Mucosa of descending colon (tissue), 3 donors: ENCODE measurements at regions not wholly inside any gene's neighbourhood (a gene's known extent, or its start where the extent isn't known, plus 50 kb on each side); places are given as distances from the start of the nearest gene placed in this dataset.

Experiments
- ATAC-seq: fragments of 200-7000 bp; cut with Tn5 transposase; one replicate; pipeline ENCODE4 v1.9.1; 2020; ENCODE audit warnings: mild to moderate bottlenecking, moderate library complexity
- DNase-seq, 3 donors: peaks; one replicate each; pipeline ENCODE4 v3.0.0-alpha.2; 2020
- H3K36me3 ChIP-seq: fragments of 200-600 bp; one replicate; pipeline ENCODE4 v1.8.0; 2021; ENCODE audit warnings: low read depth, mild to moderate bottlenecking
- H3K4me1 ChIP-seq: fragments of 200-600 bp; one replicate; pipeline ENCODE4 v1.8.0; 2021; ENCODE audit warnings: low read depth, mild to moderate bottlenecking
- H3K4me3 ChIP-seq: fragments of 200-600 bp; one replicate; pipeline ENCODE4 v1.8.0; 2021; ENCODE audit warnings: mild to moderate bottlenecking
- H3K9me3 ChIP-seq: fragments of 200-600 bp; one replicate; pipeline ENCODE4 v1.8.0; 2021; ENCODE audit warnings: mild to moderate bottlenecking
- CTCF ChIP-seq: fragments of 200-600 bp; IDR thresholded peaks from one replicate; pipeline ENCODE4 v1.8.0; 2022; ENCODE audit warnings: antibody characterized with exemption, mild to moderate bottlenecking
- intact Hi-C, 2 donors: fragments of 100-400 bp; cut with DNase I in 1 of 2; cut with micrococcal nuclease in 1 of 2; formaldehyde crosslinking; loops; one replicate each; pipeline versions ENCODE4 v1.11.0 to v1.11.1; 2022; cut with DNase I, micrococcal nuclease
- donor health status: DM: no; HTN: no; CAD: no; lungs with moderate emphysema.
- donor health status: DM: no; HTN: no; CAD: no.
- donor health status: DM: no; HTN: yes; CAD: no.

DNA sequence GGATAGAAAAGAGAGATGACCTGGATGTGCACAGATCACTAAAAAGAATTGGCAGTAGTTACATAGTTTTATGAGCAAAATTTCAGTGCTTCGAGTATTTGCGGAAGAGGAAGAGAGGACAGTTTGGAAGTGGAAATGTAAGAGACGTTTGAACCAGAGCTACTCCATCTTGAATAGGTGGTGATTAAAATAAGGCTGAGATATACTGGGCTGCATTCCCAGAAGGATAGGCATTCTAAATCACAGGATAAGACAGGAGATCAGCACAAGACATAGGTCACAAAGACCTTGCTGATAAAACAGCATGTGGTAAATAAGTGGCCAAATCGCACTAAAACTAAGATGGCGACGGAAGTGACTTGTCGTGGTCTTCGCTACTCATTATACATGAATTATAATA is 453.3 kb downstream of the COL11A1 start:
- H3K4me1 ChIP-seq: no peaks in the 10 kb centered on the region
- no peak for ATAC-seq
- no peak for TF ChIP-seq CTCF

GRCh38 chr1:102640872-102641271 is 467.4 kb downstream of the COL11A1 start:
- Histone ChIP-seq H3K4me3 (no peak overlapping the region), H3K4me1 (no peaks in the 10 kb centered on the region), H3K36me3 (no peaks in the 10 kb centered on the region), H3K9me3 (no peaks in the 10 kb centered on the region)
- no peak for DNase-seq
- no peak for ATAC-seq
- intact Hi-C loops: no loop called here
- TF ChIP-seq CTCF: no peak

More for the DNA sequence above, 453.3 kb downstream of the COL11A1 start:
- H3K36me3 ChIP-seq: no peaks in the 10 kb centered on the region
- peaks cover 4% of the 10 kb centered on the region for H3K9me3 ChIP-seq
- intact Hi-C loops: no loop called here
- DNase-seq: no peak
- no peak overlapping the region for H3K4me3 ChIP-seq

DNA sequence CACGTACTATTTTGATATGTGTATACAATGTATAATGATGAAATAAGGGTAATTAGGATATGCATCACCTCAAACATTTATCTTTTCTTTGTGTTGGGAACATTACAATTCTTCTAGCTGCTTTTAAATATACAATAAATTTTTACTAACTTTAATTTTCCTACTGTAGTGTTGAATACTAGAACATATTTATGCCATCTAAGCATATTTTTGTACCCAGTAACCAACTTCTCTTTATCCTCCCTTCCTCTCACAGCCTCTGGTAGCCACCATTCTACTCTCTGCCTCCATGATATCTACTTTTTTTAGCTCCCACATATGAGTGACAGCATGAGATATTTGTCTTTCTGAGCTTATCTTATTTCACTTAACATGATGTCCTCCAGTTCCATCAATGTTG is 468.0 kb downstream of the COL11A1 start:
- no peak for ATAC-seq

DNA sequence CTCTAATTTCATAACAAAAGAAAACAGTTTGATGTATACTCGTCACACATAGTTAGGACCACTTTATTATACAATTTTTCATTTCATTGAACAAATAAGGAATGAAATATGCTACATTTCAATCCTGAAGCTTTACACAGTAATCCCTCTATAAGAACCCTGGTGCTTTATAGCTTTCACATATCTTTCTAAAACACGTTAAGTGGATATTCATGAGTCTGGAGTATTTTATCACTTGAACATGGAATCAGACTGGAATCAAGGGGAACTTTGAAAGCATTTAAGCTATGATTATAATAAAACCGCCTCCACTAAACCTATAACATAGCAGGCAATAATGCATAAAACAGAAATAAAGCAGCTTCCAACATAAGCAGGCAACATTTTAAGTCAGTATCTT is 476.6 kb downstream of the COL11A1 start:
- Histone ChIP-seq H3K4me3 (no peak overlapping the region), H3K9me3 (no peaks in the 10 kb centered on the region), H3K4me1 (no peaks in the 10 kb centered on the region), H3K36me3 (no peaks in the 10 kb centered on the region)
- ATAC-seq: no peak
- no peak for DNase-seq
- no peak for TF ChIP-seq CTCF
- intact Hi-C loops: no loop called here

More for the DNA sequence above, 468.0 kb downstream of the COL11A1 start:
- Histone ChIP-seq H3K4me1 (no peaks in the 10 kb centered on the region), H3K9me3 (no peaks in the 10 kb centered on the region), H3K36me3 (no peaks in the 10 kb centered on the region), H3K4me3 (no peak overlapping the region)
- intact Hi-C loops: no loop called here
- no peak for DNase-seq
- no peak for TF ChIP-seq CTCF

GRCh38 chr1:102630041-102630440 is 478.3 kb downstream of the COL11A1 start:
- DNase-seq (no peak), ATAC-seq (no peak)
- Histone ChIP-seq H3K4me3 (no peak overlapping the region), H3K4me1 (no peaks in the 10 kb centered on the region), H3K9me3 (no peaks in the 10 kb centered on the region), H3K36me3 (no peaks in the 10 kb centered on the region)
- intact Hi-C loops: no loop called here
- TF ChIP-seq CTCF: no peak

- Histone ChIP-seq H3K4me1 (no peaks in the 10 kb centered on the region), H3K36me3 (no peaks in the 10 kb centered on the region), H3K9me3 (no peaks in the 10 kb centered on the region), H3K4me3 (no peak overlapping the region)
- no peak for DNase-seq
- no peak for ATAC-seq
- intact Hi-C loops: no loop called here
- no peak for TF ChIP-seq CTCF
These were observed 480.2 kb downstream of the COL11A1 start for GRCh38 chr1:102628109-102628613.
